Frontal cortex (tissue), 3 donors: ENCODE measurements at regions not wholly inside any gene's neighbourhood (a gene's known extent, or its start where the extent isn't known, plus 50 kb on each side); places are given as distances from the start of the nearest gene placed in this dataset.

Experiments used
- DNase-seq, 2 donors: peaks; one replicate each; pipeline ENCODE4 v3.0.0; 2012; ENCODE audit warnings: low spot score in 2 of 2
- FAIRE-seq: peaks from 2 replicates; lab custom pipeline; 2012; peaks lifted over from hg19 to GRCh38; lab: Jason Lieb, UNC
- donor health status: control.
- donor health status: control.
- donor health status: control.

- DNase-seq (no peak), FAIRE-seq (no peak)
These were observed 200.6 kb upstream of the CIBAR2 start for GRCh38 chr16:85312642-85313525.

GRCh38 chr16:85313526-85314301 lies 201.4 kb upstream of the CIBAR2 start:
- DNase-seq (no peak), FAIRE-seq (no peak)

- FAIRE-seq (no peak), DNase-seq (no peak)
These were observed 202.3 kb upstream of the CIBAR2 start for GRCh38 chr16:85314512-85314971.

- no peak for DNase-seq
These were observed 203.6 kb upstream of the CIBAR2 start for GRCh38 chr16:85315866-85316265.

GRCh38 chr16:85316321-85316919 lies 204.1 kb upstream of the CIBAR2 start:
- peak; percentile 58 to 78 for DNase-seq
- FAIRE-seq, result no peak

More at GRCh38 chr16:85315866-85316265, 203.6 kb upstream of the CIBAR2 start:
- FAIRE-seq, result no peak

GRCh38 chr16:85316944-85317343 lies 204.7 kb upstream of the CIBAR2 start:
- DNase-seq, result no peak
- no peak for FAIRE-seq

- DNase-seq, result no peak
- no peak for FAIRE-seq
These were observed 205.4 kb upstream of the CIBAR2 start for GRCh38 chr16:85317704-85318103.

GRCh38 chr16:85319208-85319983 lies 207.1 kb upstream of the CIBAR2 start:
- FAIRE-seq (no peak), DNase-seq (no peak)

- DNase-seq (no peak), FAIRE-seq (no peak)
These were observed 207.7 kb upstream of the CIBAR2 start for GRCh38 chr16:85319984-85320440.

- DNase-seq (no peak), FAIRE-seq (no peak)
These were observed 208.6 kb upstream of the CIBAR2 start for GRCh38 chr16:85320677-85321385.

- no peak for FAIRE-seq
- peak; percentile 55 to 57 for DNase-seq
These were observed 209.4 kb upstream of the CIBAR2 start for GRCh38 chr16:85321509-85322271.

GRCh38 chr16:85323230-85323960 lies 211.1 kb upstream of the CIBAR2 start:
- no peak for DNase-seq
- FAIRE-seq, result no peak

GRCh38 chr16:85323961-85324253 lies 211.6 kb upstream of the CIBAR2 start:
- FAIRE-seq (no peak), DNase-seq (no peak)

GRCh38 chr16:85324488-85324887 lies 212.2 kb upstream of the CIBAR2 start:
- FAIRE-seq, result no peak

GRCh38 chr16:85326113-85326793 lies 214.0 kb upstream of the CIBAR2 start:
- DNase-seq (no peak), FAIRE-seq (no peak)

More at GRCh38 chr16:85324488-85324887, 212.2 kb upstream of the CIBAR2 start:
- DNase-seq, result no peak

GRCh38 chr16:85326794-85327181 lies 214.5 kb upstream of the CIBAR2 start:
- DNase-seq (no peak), FAIRE-seq (no peak)
